Panc1 (cell line): ENCODE measurements at regions not wholly inside any gene's neighbourhood (a gene's known extent, or its start where the extent isn't known, plus 50 kb on each side); places are given as distances from the start of the nearest gene placed in this dataset.

Experiments
- ATAC-seq: fragments of 200-7000 bp; cut with Tn5 transposase; 2 replicates; pipeline ENCODE4 v1.9.1; 2020; ENCODE audit warnings: mild to moderate bottlenecking, moderate library complexity
- BruUV-seq: library from RNA; stranded (reverse); fragments of 400-500 nt; replicated peaks from 2 replicates; lab custom pipeline; 2021; lab: Mats Ljungman, UMichigan
- CTCF ChIA-PET: fragments of 300-600 bp; sonication (Branson Sonifier 250); formaldehyde crosslinking; loops from one replicate; lab custom pipeline; 2022; ENCODE audit warnings: antibody characterized with exemption; lab: Charles Lee
- POLR2A ChIA-PET: fragments of 300-600 bp; sonication (Branson Sonifier 250); formaldehyde crosslinking; loops from one replicate; lab custom pipeline; 2022; ENCODE audit warnings: antibody characterized with exemption; lab: Charles Lee
- DNase-seq: peaks from one replicate; pipeline ENCODE4 v3.0.0-alpha.2; 2010; ENCODE audit warnings: low read depth, low spot score
- H3K27ac ChIP-seq: 2 replicates; pipeline ENCODE4 v1.5.1; 2011; ENCODE audit warnings: mild to moderate bottlenecking, low read length, inconsistent platforms
- H3K27me3 ChIP-seq: fragments of 200-500 bp; sonication (Bioruptor generic); 2 replicates; pipeline ENCODE4 v1.6.0; 2014; ENCODE audit warnings: low read length, inconsistent platforms; ENCODE audit not compliant: control insufficient read depth, insufficient read depth
- H3K36me3 ChIP-seq: fragments of 200-500 bp; sonication (Bioruptor generic); 2 replicates; pipeline ENCODE4 v1.5.1; 2014; ENCODE audit warnings: inconsistent platforms, mild to moderate bottlenecking, low read length, moderate library complexity; ENCODE audit not compliant: control insufficient read depth, insufficient read depth
- H3K4me1 ChIP-seq: 2 replicates; pipeline ENCODE4 v1.5.1; 2011; ENCODE audit warnings: inconsistent platforms, mild to moderate bottlenecking, low read length, moderate library complexity; ENCODE audit not compliant: control insufficient read depth, insufficient read depth
- H3K4me3 ChIP-seq, 2 experiments: 2 replicates each; pipeline ENCODE4 v1.5.1; 2011 to 2012; ENCODE audit warnings: low read depth in 2 of 2, low read length in 2 of 2, mild to moderate bottlenecking in 2 of 2, inconsistent platforms in 1 of 2, moderate library complexity in 1 of 2
- H3K9me3 ChIP-seq: fragments of 200-500 bp; sonication (Bioruptor generic); 2 replicates; pipeline ENCODE4 v1.5.1; 2014; ENCODE audit warnings: low read depth, mild to moderate bottlenecking, inconsistent platforms, low read length, moderate library complexity; ENCODE audit not compliant: control insufficient read depth, insufficient read depth
- POLR2AphosphoS5 ChIP-seq: IDR thresholded peaks from 2 replicates; pipeline ENCODE4 v1.6.1; 2012; ENCODE audit warnings: mild to moderate bottlenecking, low read depth, low read length, moderate library complexity
- SIN3A ChIP-seq: IDR thresholded peaks from 2 replicates; pipeline ENCODE4 v1.6.1; 2012; ENCODE audit warnings: low read depth, mild to moderate bottlenecking, low read length, moderate library complexity, borderline replicate concordance; ENCODE audit not compliant: insufficient read depth
- TCF7L2 ChIP-seq: IDR thresholded peaks from 2 replicates; pipeline ENCODE4 v1.6.1; 2011; ENCODE audit warnings: mild to moderate bottlenecking, low read depth, low read length, inconsistent platforms
- in situ Hi-C: cut with HindIII; loops from 2 replicates; pipeline ENCODE4 v1.10.0; 2016; ENCODE audit warnings: low sequenced_read_pairs, low pct_unique_long_range_greater_than_20kb
- intact Hi-C: fragments of 100-400 bp; cut with micrococcal nuclease; formaldehyde crosslinking; loops from one replicate; pipeline ENCODE4 v1.10.0; 2022; ENCODE audit not compliant: unreplicated experiment
- TF ChIP-seq, protein P1 (sequence below): fragments of 450-650 bp; IDR thresholded peaks from 2 replicates; pipeline ENCODE4 v1.5.1; 2017; ENCODE audit warnings: mild to moderate bottlenecking
- TF ChIP-seq, protein P2 (sequence below), 2 experiments: IDR thresholded peaks; 2 replicates each; pipeline ENCODE4 v1.6.1; 2011 to 2012; ENCODE audit warnings: low read depth in 2 of 2, control low read depth in 1 of 2, low read length in 1 of 2, mild to moderate bottlenecking in 1 of 2, moderate library complexity in 1 of 2; ENCODE audit not compliant: insufficient read depth in 1 of 2

DNA sequence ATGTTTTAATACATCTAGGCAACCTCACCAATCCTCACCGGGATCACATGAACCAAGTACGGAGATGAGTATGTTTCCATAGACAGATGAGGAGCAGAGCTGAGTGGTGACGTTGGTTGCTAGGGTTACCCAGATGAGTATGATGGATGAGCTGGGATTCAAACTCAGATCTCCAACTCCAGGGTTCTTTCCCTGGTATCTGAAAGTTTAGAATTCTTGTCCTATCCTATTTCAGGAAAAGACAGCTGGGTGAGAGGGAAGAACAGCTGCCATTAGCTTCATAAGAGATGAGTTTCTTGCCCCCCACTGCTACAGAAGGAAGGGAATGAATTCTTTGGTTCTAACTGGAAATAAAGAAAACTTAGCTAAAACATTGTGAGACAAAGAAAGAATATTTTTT, 728.9 kb upstream of the TBX3 start:
- Histone ChIP-seq H3K4me3 (no peak overlapping the region), H3K27ac (no peak overlapping the region), H3K9me3 (no peaks in the 10 kb centered on the region), H3K4me1 (no peaks in the 10 kb centered on the region), H3K27me3 (peaks cover 6% of the 10 kb centered on the region; the same call in 1 of the 2 replicates), H3K36me3 (no peaks in the 10 kb centered on the region)
- DNase-seq (no peak), ATAC-seq (no peak)
- CTCF ChIA-PET = no interaction called here
- no TSS peak for BruUV-seq
- TF ChIP-seq POLR2AphosphoS5 (no peak), TCF7L2 (no peak), SIN3A (no peak)
- TF ChIP-seq, protein P1, sequence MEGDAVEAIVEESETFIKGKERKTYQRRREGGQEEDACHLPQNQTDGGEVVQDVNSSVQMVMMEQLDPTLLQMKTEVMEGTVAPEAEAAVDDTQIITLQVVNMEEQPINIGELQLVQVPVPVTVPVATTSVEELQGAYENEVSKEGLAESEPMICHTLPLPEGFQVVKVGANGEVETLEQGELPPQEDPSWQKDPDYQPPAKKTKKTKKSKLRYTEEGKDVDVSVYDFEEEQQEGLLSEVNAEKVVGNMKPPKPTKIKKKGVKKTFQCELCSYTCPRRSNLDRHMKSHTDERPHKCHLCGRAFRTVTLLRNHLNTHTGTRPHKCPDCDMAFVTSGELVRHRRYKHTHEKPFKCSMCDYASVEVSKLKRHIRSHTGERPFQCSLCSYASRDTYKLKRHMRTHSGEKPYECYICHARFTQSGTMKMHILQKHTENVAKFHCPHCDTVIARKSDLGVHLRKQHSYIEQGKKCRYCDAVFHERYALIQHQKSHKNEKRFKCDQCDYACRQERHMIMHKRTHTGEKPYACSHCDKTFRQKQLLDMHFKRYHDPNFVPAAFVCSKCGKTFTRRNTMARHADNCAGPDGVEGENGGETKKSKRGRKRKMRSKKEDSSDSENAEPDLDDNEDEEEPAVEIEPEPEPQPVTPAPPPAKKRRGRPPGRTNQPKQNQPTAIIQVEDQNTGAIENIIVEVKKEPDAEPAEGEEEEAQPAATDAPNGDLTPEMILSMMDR = no peak
- TF ChIP-seq, protein P2, sequence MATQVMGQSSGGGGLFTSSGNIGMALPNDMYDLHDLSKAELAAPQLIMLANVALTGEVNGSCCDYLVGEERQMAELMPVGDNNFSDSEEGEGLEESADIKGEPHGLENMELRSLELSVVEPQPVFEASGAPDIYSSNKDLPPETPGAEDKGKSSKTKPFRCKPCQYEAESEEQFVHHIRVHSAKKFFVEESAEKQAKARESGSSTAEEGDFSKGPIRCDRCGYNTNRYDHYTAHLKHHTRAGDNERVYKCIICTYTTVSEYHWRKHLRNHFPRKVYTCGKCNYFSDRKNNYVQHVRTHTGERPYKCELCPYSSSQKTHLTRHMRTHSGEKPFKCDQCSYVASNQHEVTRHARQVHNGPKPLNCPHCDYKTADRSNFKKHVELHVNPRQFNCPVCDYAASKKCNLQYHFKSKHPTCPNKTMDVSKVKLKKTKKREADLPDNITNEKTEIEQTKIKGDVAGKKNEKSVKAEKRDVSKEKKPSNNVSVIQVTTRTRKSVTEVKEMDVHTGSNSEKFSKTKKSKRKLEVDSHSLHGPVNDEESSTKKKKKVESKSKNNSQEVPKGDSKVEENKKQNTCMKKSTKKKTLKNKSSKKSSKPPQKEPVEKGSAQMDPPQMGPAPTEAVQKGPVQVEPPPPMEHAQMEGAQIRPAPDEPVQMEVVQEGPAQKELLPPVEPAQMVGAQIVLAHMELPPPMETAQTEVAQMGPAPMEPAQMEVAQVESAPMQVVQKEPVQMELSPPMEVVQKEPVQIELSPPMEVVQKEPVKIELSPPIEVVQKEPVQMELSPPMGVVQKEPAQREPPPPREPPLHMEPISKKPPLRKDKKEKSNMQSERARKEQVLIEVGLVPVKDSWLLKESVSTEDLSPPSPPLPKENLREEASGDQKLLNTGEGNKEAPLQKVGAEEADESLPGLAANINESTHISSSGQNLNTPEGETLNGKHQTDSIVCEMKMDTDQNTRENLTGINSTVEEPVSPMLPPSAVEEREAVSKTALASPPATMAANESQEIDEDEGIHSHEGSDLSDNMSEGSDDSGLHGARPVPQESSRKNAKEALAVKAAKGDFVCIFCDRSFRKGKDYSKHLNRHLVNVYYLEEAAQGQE (IDR thresholded peaks at IDR 0.05; ENCODE audit: insufficient read depth in 1 of 2, low read depth in 2 of 2, low read length in 1 of 2) = no peak
- in situ Hi-C loops (no loop called here), intact Hi-C loops (no loop called here)
- POLR2A ChIA-PET = no interaction called here

DNA sequence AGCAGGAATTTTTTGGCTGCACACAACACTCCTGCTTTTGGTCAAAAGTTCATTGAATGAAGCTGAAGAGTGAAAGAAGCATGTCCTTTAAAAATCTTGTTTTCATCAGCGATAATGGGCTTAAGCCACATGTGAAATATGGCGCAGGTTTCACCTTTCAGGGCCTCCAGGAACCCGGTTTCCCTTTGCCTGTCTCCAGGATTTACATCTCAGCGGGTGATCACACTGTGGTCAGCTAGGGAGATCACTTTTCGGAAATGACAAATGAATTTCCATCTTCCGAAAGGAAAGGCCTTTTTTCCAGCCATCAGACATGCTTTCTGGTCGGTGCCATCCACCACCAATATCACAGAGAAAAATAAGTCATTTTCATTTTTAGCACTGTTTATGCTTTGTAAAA, 727.1 kb upstream of the TBX3 start:
- Histone ChIP-seq H3K27ac (no peak overlapping the region), H3K27me3 (peaks cover 6% of the 10 kb centered on the region; the same call in 1 of the 2 replicates), H3K9me3 (no peaks in the 10 kb centered on the region), H3K4me3 (no peak overlapping the region), H3K36me3 (no peaks in the 10 kb centered on the region), H3K4me1 (no peaks in the 10 kb centered on the region)
- POLR2A ChIA-PET = no interaction called here
- CTCF ChIA-PET = no interaction called here
- TF ChIP-seq, protein P2 (IDR thresholded peaks at IDR 0.05; ENCODE audit: insufficient read depth in 1 of 2, low read depth in 2 of 2, low read length in 1 of 2) = no peak
- no peak for TF ChIP-seq SIN3A
- TF ChIP-seq, protein P1 = no peak
- TF ChIP-seq POLR2AphosphoS5 = no peak
- TF ChIP-seq TCF7L2 = no peak
- no peak for DNase-seq
- intact Hi-C loops = no loop called here
- in situ Hi-C loops = no loop called here
- BruUV-seq = no TSS peak
- ATAC-seq = no peak
